ENCODE measurements at regions not wholly inside any gene's neighbourhood (a gene's known extent, or its start where the extent isn't known, plus 50 kb on each side); places are given as distances from the start of the nearest gene placed in this dataset.

DNA sequence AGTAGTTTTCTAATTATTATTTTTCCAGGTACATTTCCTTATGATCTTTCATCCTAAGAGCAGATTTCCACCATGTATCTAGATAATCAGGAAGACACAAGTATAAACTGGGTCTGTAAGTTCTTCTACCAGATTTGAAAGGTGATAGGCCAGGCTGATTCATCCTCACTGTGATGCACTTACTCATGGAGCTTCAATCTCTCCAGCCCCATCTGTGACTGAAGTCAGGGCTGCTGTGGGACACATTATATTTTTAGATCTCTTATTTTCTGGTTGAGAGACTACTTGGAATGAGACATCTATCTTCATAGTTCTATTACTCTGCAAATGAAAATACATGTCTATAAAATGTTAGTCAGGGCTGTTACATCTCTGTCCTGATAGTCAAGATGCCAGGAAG lies 85.5 kb upstream of the SLC25A13 start:
- Mint-ChIP-seq H3K4me1 (ENCODE audit: low read depth) (no peaks in the 10 kb centered on the region), H3K9me3 (peaks cover 12% of the 10 kb centered on the region)

DNA sequence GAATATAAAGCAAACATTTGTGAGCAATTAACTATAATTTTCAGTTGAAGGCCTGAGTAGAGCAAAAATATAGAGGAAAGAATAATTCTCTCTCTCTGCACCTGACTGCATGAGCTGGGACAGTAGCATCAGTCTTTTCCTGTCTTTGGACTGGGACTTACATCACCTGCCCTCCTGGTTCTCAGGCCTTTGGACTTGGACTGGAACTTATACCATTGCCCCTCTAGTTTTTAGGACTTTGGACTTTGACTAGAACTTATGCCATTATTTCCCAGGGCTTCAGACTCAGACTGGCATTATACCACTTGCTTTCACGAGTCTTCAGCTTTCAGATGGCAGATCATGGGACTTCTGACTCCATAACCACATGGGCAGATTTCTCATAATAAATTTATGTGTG lies 81.0 kb upstream of the SLC25A13 start:
- Mint-ChIP-seq H3K36me3 (ENCODE audit: low read depth) (no peaks in the 10 kb centered on the region), H3K27me3 (peaks cover 4% of the 10 kb centered on the region), H3K4me1 (ENCODE audit: low read depth) (no peaks in the 10 kb centered on the region), H3K9me3 (peaks cover 12% of the 10 kb centered on the region), H3K27ac (no peak overlapping the region), H3K4me3 (no peak overlapping the region)
- intact Hi-C loops (cut with micrococcal nuclease), result no loop called here

More for the DNA sequence above, 85.5 kb upstream of the SLC25A13 start:
- H3K36me3 Mint-ChIP-seq (ENCODE audit: low read depth), result no peaks in the 10 kb centered on the region
- intact Hi-C loops (cut with micrococcal nuclease), result no loop called here
- no peak overlapping the region for H3K27ac Mint-ChIP-seq
- no peak overlapping the region for H3K4me3 Mint-ChIP-seq
- peaks cover 6% of the 10 kb centered on the region for H3K27me3 Mint-ChIP-seq

DNA sequence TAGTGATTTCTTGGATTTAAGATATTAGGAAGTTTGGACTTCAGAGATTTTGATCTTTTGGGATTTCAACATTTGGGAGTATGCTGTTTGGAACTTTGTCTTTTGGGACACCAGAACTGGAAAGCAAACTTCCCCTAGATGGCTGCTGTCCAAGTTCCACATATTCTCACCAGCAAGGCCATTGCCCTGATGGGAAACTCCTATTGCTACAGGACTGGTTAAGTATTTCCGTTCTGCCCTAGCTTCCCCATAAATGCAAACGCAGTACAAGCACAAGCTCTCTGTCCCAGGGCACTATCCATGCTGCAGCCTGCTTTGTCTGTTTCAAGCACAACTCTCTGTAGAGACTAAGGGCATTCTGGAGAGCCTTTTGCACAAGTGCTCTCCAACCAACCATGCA lies 79.3 kb upstream of the SLC25A13 start:
- intact Hi-C loops (cut with micrococcal nuclease), result no loop called here

DNA sequence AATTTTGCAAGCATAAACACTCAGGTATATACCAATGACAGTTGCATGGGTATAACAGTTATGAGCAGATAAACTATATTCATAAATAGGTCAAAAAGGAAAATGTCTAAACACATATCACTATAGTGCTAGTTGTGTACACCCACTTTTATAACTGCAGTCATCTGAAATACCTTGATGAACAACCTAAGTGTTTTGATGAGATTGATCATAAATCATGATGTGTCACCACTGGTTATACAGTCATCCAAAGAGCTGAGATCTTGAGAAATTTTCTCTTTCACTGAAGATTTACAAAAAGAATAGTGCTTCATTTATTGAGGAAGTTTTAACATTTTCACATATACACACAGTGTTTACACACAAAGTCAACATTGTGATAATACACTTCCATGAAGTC lies 78.6 kb upstream of the SLC25A13 start:
- no peak overlapping the region for H3K27ac Mint-ChIP-seq
- intact Hi-C loops (cut with micrococcal nuclease), result no loop called here
- H3K36me3 Mint-ChIP-seq (ENCODE audit: low read depth), result no peaks in the 10 kb centered on the region
- peaks cover 12% of the 10 kb centered on the region for H3K9me3 Mint-ChIP-seq
- H3K27me3 Mint-ChIP-seq, result peaks cover 4% of the 10 kb centered on the region
- no peaks in the 10 kb centered on the region for H3K4me1 Mint-ChIP-seq (ENCODE audit: low read depth)
- no peak overlapping the region for H3K4me3 Mint-ChIP-seq

More for the DNA sequence above, 79.3 kb upstream of the SLC25A13 start:
- no peak overlapping the region for H3K4me3 Mint-ChIP-seq
- H3K4me1 Mint-ChIP-seq (ENCODE audit: low read depth), result no peaks in the 10 kb centered on the region
- H3K27ac Mint-ChIP-seq, result no peak overlapping the region
- peaks cover 4% of the 10 kb centered on the region for H3K27me3 Mint-ChIP-seq
- peaks cover 12% of the 10 kb centered on the region for H3K9me3 Mint-ChIP-seq
- no peaks in the 10 kb centered on the region for H3K36me3 Mint-ChIP-seq (ENCODE audit: low read depth)

DNA sequence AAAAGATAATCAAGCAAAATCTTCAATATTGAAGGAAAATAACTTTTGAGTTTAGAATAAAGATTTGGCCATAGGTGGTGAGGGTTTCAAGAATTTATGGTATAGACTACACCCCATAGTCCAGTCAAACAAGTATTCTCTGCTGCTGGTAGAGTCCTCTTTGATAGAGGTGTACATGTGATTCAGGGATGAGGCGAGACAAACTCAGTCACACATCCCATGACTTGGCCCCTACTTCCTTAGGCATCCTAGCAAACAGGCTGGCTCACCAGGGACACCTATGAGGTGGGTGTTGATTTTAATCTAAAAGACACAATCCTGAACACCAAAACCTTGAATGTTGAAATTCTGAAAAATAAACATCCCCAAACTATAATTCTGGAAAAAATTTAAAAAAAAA lies 78.1 kb upstream of the SLC25A13 start:
- Mint-ChIP-seq H3K4me3 (no peak overlapping the region), H3K27ac (no peak overlapping the region), H3K9me3 (peaks cover 14% of the 10 kb centered on the region), H3K36me3 (ENCODE audit: low read depth) (no peaks in the 10 kb centered on the region), H3K27me3 (peaks cover 4% of the 10 kb centered on the region), H3K4me1 (ENCODE audit: low read depth) (no peaks in the 10 kb centered on the region)
- intact Hi-C loops (cut with micrococcal nuclease), result no loop called here

DNA sequence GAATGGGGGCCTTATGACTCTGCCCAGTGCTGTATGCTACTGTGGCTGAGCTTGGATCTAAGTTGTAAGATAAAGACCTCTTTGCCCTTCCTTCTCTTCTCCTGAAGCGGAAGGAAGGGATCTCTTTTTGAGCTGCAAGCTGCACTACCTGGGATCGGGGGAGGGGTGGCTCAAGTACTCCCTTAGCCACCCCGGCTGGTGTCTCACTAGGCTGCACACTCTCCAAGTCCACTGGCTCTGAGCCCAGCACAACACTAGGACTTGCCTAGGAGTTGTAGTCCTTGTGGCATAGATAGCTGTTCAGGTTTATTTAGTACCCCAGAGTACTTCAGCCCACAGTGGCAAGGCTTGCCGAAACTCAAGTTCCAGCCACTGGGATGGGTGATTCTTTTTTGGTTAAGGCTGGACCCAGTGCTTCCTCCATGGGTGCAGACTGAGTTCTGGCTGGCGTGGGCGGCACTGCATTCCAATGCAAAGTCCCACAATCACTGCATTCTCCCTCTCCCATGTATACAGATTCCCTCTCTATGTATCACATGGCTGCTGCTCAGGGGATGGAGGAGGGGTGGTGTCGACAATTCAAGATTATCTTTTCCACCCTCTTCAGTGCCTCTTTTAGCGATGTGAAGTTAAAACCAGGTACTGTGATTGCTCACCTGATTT lies 76.2 kb upstream of the SLC25A13 start:
- H3K4me1 Mint-ChIP-seq (ENCODE audit: low read depth), result no peaks in the 10 kb centered on the region

DNA sequence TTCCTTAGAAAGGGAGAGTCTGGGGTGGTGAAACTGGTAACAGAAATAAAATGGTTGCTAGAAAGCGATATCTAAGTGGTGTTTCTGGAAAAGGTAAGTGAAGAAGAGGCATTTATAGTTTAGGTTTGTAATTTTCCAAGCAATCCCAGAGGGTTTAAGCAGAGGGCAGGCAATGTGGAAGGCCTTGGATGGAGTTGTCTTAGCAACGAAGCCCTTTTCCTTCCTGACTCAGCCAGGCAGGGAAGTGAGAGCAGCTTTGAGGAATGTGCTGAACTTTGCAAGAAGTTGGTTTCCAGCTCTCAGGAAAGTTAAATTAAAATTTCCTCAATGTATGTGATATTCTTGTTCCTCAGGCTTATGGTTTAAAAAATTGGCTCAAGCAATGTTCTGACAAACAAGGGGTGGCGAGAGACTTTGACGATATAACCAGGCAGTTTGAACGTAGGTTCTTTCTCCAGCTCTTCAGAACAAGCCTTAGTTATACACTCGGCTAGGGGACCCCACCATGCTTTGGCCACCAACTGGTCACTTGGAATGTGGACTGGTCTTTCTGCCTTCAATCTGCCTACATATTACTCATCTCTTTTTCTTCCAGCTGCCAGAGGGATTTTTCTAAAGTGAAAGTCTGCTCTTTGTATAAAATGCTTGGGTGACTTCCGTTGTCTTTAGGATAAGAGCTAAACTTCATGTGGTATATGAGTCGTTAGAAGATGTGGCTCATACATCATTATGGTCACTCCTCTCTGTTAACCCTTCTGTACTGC lies 66.9 kb upstream of the SLC25A13 start:
- Mint-ChIP-seq H3K36me3 (ENCODE audit: low read depth) (no peaks in the 10 kb centered on the region), H3K9me3 (no peaks in the 10 kb centered on the region), H3K4me3 (no peak overlapping the region), H3K27ac (no peak overlapping the region), H3K27me3 (no peaks in the 10 kb centered on the region), H3K4me1 (ENCODE audit: low read depth) (no peaks in the 10 kb centered on the region)
- intact Hi-C loops (cut with micrococcal nuclease), result no loop called here

More for the DNA sequence above, 76.2 kb upstream of the SLC25A13 start:
- intact Hi-C loops (cut with micrococcal nuclease), result no loop called here
- H3K36me3 Mint-ChIP-seq (ENCODE audit: low read depth), result no peaks in the 10 kb centered on the region
- peaks cover 2% of the 10 kb centered on the region for H3K27me3 Mint-ChIP-seq
- H3K9me3 Mint-ChIP-seq, result peaks cover 5% of the 10 kb centered on the region
- no peak overlapping the region for H3K4me3 Mint-ChIP-seq
- no peak overlapping the region for H3K27ac Mint-ChIP-seq

DNA sequence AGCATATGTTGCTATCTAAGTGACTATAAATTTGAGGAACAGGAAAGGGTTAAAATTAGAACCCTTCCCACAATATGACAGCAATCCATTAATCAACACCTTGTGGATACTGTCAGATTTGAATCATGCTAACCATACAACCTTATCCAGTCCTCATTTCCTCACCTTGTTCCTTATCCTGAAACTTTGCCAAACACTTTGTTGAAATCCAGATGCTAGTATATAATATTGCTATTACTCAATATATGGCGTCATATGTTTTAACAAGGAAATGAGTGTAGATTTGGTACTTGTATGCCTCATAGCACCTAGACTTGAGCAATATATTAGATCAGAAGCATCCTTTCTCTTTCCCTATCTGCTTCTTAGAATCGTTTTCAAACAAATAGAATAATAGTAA lies 66.3 kb upstream of the SLC25A13 start:
- intact Hi-C loops (cut with micrococcal nuclease), result no loop called here
- H3K4me3 Mint-ChIP-seq, result no peak overlapping the region

DNA sequence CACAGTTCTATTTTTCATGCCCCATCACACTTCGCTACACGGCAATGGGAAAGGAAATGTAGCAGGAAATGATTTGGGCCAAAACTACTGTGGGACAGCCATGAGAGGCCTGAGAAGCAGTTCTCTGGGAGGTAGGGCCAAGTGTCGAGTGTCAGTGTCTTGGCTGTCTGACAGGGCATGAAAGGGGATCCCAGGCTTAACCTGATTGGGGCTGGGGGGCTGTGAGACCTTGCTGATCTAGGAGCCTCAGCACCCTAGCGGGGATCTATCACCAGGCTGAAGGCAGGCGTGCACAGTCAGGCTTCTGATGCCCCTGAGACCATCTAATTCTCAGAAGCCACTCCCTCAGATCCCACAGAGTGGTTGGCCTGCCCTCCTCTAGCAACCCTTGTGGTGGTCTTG lies 58.2 kb upstream of the SLC25A13 start:
- intact Hi-C loops (cut with micrococcal nuclease), result no loop called here
- Mint-ChIP-seq H3K36me3 (ENCODE audit: low read depth) (no peaks in the 10 kb centered on the region), H3K4me3 (no peak overlapping the region), H3K4me1 (ENCODE audit: low read depth) (no peaks in the 10 kb centered on the region), H3K9me3 (no peaks in the 10 kb centered on the region), H3K27me3 (no peaks in the 10 kb centered on the region), H3K27ac (no peak overlapping the region)

More for the DNA sequence above, 66.3 kb upstream of the SLC25A13 start:
- Mint-ChIP-seq H3K27me3 (no peaks in the 10 kb centered on the region), H3K4me1 (ENCODE audit: low read depth) (no peaks in the 10 kb centered on the region), H3K36me3 (ENCODE audit: low read depth) (no peaks in the 10 kb centered on the region), H3K27ac (no peak overlapping the region), H3K9me3 (no peaks in the 10 kb centered on the region)

DNA sequence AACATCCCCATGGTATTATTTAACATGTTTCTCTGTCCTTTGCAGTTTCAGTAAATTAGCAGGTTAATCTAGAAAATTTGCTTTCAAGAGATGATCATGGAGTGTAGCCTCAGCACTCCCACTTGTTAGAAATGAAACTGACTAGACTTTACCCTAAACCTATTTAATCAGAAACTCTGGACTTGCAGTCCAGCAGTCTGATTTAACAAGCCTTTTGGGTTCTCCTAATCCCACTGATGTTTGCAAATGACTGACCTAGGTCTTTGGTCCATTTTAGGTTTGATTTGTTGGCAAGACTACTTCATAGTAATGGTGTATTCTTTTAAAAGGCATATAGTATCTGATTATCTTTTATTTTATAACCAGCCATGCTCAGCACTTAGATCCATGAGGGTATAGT lies 55.5 kb upstream of the SLC25A13 start:
- Mint-ChIP-seq H3K36me3 (ENCODE audit: low read depth) (no peaks in the 10 kb centered on the region), H3K27ac (no peak overlapping the region), H3K4me3 (no peak overlapping the region), H3K9me3 (no peaks in the 10 kb centered on the region), H3K27me3 (no peaks in the 10 kb centered on the region), H3K4me1 (ENCODE audit: low read depth) (no peaks in the 10 kb centered on the region)
- intact Hi-C loops (cut with micrococcal nuclease), result no loop called here

Data from dendritic cell treated with granulocyte-macrophage colony-stimulating factor and Interleukin-4, amounts not matched to agents 40 ng/mL and 50 ng/mL, for 4 days (primary cell).